ENCODE measurements at regions not wholly inside any gene's neighbourhood (a gene's known extent, or its start where the extent isn't known, plus 50 kb on each side); places are given as distances from the start of the nearest gene placed in this dataset.

- TF ChIP-seq EZH2 (IDR thresholded peaks at IDR 0.05), result no peak
- TF ChIP-seq POLR2AphosphoS5 (IDR thresholded peaks at IDR 0.05; ENCODE audit: borderline replicate concordance, low read depth, low read length), result no peak
- TF ChIP-seq FOXP2 (optimal IDR thresholded peaks at IDR 0.05; ENCODE audit: control extremely low read depth, extremely low read length, insufficient read depth), result no peak
Observed at GRCh38 chr13:77377016-77377415, 50.1 kb upstream of the MYCBP2 start.
